Endodermal cell (in vitro differentiated cells): ENCODE measurements at regions not wholly inside any gene's neighbourhood (a gene's known extent, or its start where the extent isn't known, plus 50 kb on each side); places are given as distances from the start of the nearest gene placed in this dataset.

Experiments
- DNase-seq: peaks from one replicate; pipeline ENCODE4 v3.0.0-alpha.2; 2017
- H3K27ac ChIP-seq: 2 replicates; pipeline ENCODE4 v1.5.1; 2013; ENCODE audit warnings: mild to moderate bottlenecking, low read depth, low read length, moderate library complexity
- H3K27me3 ChIP-seq: 2 replicates; pipeline ENCODE4 v1.6.1; 2013; ENCODE audit warnings: mild to moderate bottlenecking, low read length, moderate library complexity; ENCODE audit not compliant: insufficient read depth, control insufficient read depth, poor library complexity, severe bottlenecking
- H3K36me3 ChIP-seq: 2 replicates; pipeline ENCODE4 v1.7.0; 2013; ENCODE audit warnings: mild to moderate bottlenecking, low read length, moderate library complexity; ENCODE audit not compliant: control insufficient read depth, insufficient read depth
- H3K4me1 ChIP-seq: one replicate; pipeline ENCODE4 v1.7.0; 2013; ENCODE audit warnings: low read length; ENCODE audit not compliant: control insufficient read depth, insufficient read depth
- H3K4me3 ChIP-seq: 2 replicates; pipeline ENCODE4 v1.5.1; 2013; ENCODE audit warnings: mild to moderate bottlenecking, low read length, moderate library complexity
- H3K9ac ChIP-seq: 2 replicates; pipeline ENCODE4 v1.6.1; 2013; ENCODE audit warnings: mild to moderate bottlenecking, low read length, moderate library complexity; ENCODE audit not compliant: poor library complexity, severe bottlenecking; ENCODE audit errors: extremely low read depth
- H3K9me3 ChIP-seq: 2 replicates; pipeline ENCODE4 v1.6.1; 2013; ENCODE audit warnings: mild to moderate bottlenecking, low read length, moderate library complexity; ENCODE audit not compliant: control insufficient read depth
- H3K27ac Mint-ChIP-seq: 2 replicates; pipeline ENCODE4 v1.8.0; 2020; ENCODE audit warnings: mixed read lengths
- H3K27me3 Mint-ChIP-seq: 2 replicates; pipeline ENCODE4 v1.8.0; 2021; ENCODE audit warnings: mild to moderate bottlenecking, mixed read lengths; ENCODE audit not compliant: insufficient read depth
- H3K36me3 Mint-ChIP-seq: 2 replicates; pipeline ENCODE4 v1.8.0; 2020; ENCODE audit warnings: low read depth, mixed read lengths
- H3K4me1 Mint-ChIP-seq: 2 replicates; pipeline ENCODE4 v1.8.0; 2020; ENCODE audit warnings: mixed read lengths
- H3K4me3 Mint-ChIP-seq: 2 replicates; pipeline ENCODE4 v1.8.0; 2020; ENCODE audit warnings: mild to moderate bottlenecking, moderate library complexity, mixed read lengths
- H3K9me3 Mint-ChIP-seq: 2 replicates; pipeline ENCODE4 v1.8.0; 2020; ENCODE audit warnings: mild to moderate bottlenecking, mixed read lengths
- CTCF ChIP-seq: fragments of 200-600 bp; sonication (generic); conservative IDR thresholded peaks from 2 replicates; pipeline ENCODE4 v1.5.0; 2021; ENCODE audit warnings: antibody characterized with exemption, mild to moderate bottlenecking
- WGBS, 2 experiments: methylation state at CpG; one replicate each; pipeline versions ENCODE4 v1.1.5 to v1.1.7; 2013; ENCODE audit warnings: missing lambda C conversion rate in 2 of 2, mixed read lengths in 1 of 2; ENCODE audit not compliant: insufficient coverage in 1 of 2, insufficient read length in 1 of 2; 5-methylcytosine and 5-hydroxymethylcytosine counted together

- H3K27me3 Mint-ChIP-seq = no peaks in the 10 kb centered on the region
- no peak for TF ChIP-seq CTCF
- H3K4me3 Mint-ChIP-seq = no peak overlapping the region
- H3K27ac ChIP-seq = no peak overlapping the region
- H3K27ac Mint-ChIP-seq = no peak overlapping the region
- peaks cover 12% of the 10 kb centered on the region for H3K36me3 Mint-ChIP-seq
- no peaks in the 10 kb centered on the region for H3K4me1 Mint-ChIP-seq
- no peaks in the 10 kb centered on the region for H3K27me3 ChIP-seq
- no peak for DNase-seq
- peaks cover 23% of the 10 kb centered on the region for H3K9me3 ChIP-seq
- WGBS, 2 experiments = 85% methylated on average over 1 of the region's 1 CpG; no CpG with 5 or more reads in 1 of the 2 experiments
- no peak overlapping the region for H3K9ac ChIP-seq
- no peaks in the 10 kb centered on the region for H3K36me3 ChIP-seq
- H3K4me3 ChIP-seq = no peak overlapping the region
- H3K9me3 Mint-ChIP-seq = peaks cover 24% of the 10 kb centered on the region
- no peaks in the 10 kb centered on the region for H3K4me1 ChIP-seq
Measured at GRCh38 chr20:11431621-11432020, 486.1 kb upstream of the BTBD3 start.

GRCh38 chr20:11432407-11432806 lies 485.3 kb upstream of the BTBD3 start:
- peaks cover 32% of the 10 kb centered on the region for H3K9me3 Mint-ChIP-seq
- no peak for DNase-seq
- peaks cover 15% of the 10 kb centered on the region for H3K36me3 Mint-ChIP-seq
- H3K27ac ChIP-seq = no peak overlapping the region
- H3K9ac ChIP-seq = no peak overlapping the region
- TF ChIP-seq CTCF = no peak
- 92 to 100% methylated on average over 1 to 3 of the region's 3 CpGs for WGBS, 2 experiments
- no peak overlapping the region for H3K27ac Mint-ChIP-seq
- H3K36me3 ChIP-seq = no peaks in the 10 kb centered on the region
- no peaks in the 10 kb centered on the region for H3K27me3 Mint-ChIP-seq
- H3K9me3 ChIP-seq = peaks cover 30% of the 10 kb centered on the region
- H3K4me3 Mint-ChIP-seq = no peak overlapping the region
- no peaks in the 10 kb centered on the region for H3K4me1 Mint-ChIP-seq
- no peak overlapping the region for H3K4me3 ChIP-seq
- H3K4me1 ChIP-seq = no peaks in the 10 kb centered on the region
- H3K27me3 ChIP-seq = no peaks in the 10 kb centered on the region

- no peak overlapping the region for H3K27ac ChIP-seq
- peaks cover 15% of the 10 kb centered on the region for H3K36me3 Mint-ChIP-seq
- H3K27ac Mint-ChIP-seq = no peak overlapping the region
- H3K9me3 Mint-ChIP-seq = peaks cover 34% of the 10 kb centered on the region
- WGBS, 2 experiments = 91 to 100% methylated on average over 2 to 4 of the region's 4 CpGs
- no peak overlapping the region for H3K9ac ChIP-seq
- no peak for DNase-seq
- H3K36me3 ChIP-seq = no peaks in the 10 kb centered on the region
- no peaks in the 10 kb centered on the region for H3K4me1 ChIP-seq
- no peak overlapping the region for H3K4me3 ChIP-seq
- H3K9me3 ChIP-seq = peaks cover 31% of the 10 kb centered on the region
- H3K4me1 Mint-ChIP-seq = no peaks in the 10 kb centered on the region
- H3K27me3 ChIP-seq = no peaks in the 10 kb centered on the region
- no peaks in the 10 kb centered on the region for H3K27me3 Mint-ChIP-seq
- no peak overlapping the region for H3K4me3 Mint-ChIP-seq
- TF ChIP-seq CTCF = no peak
Measured at GRCh38 chr20:11436113-11436905, 481.4 kb upstream of the BTBD3 start.
